Skeletal muscle tissue (tissue), 3 donors: ENCODE measurements at regions not wholly inside any gene's neighbourhood (a gene's known extent, or its start where the extent isn't known, plus 50 kb on each side); places are given as distances from the start of the nearest gene placed in this dataset.
"Not testable (repeated sequence)": the region's sequence is repeated elsewhere in the genome, so short reads cannot be mapped to it uniquely, and the experiment has no call there.

Source experiments
- H3K27ac ChIP-seq: one replicate; pipeline ENCODE4 v1.7.0; 2013; ENCODE audit warnings: mild to moderate bottlenecking, low read depth, low read length, inconsistent platforms
- H3K27me3 ChIP-seq, 3 donors: one replicate each; pipeline ENCODE4 v1.7.0; 2013; ENCODE audit warnings: low read length in 3 of 3; ENCODE audit not compliant: control insufficient read depth in 3 of 3, insufficient read depth in 3 of 3
- H3K36me3 ChIP-seq, 3 donors: one replicate each; pipeline ENCODE4 v1.7.0; 2013; ENCODE audit warnings: low read length in 3 of 3; ENCODE audit not compliant: control insufficient read depth in 3 of 3, insufficient read depth in 3 of 3
- H3K4me1 ChIP-seq, 3 donors: one replicate each; pipeline ENCODE4 v1.7.0; 2013; ENCODE audit warnings: low read length in 3 of 3, mild to moderate bottlenecking in 3 of 3; ENCODE audit not compliant: control insufficient read depth in 3 of 3, insufficient read depth in 3 of 3
- H3K4me3 ChIP-seq, 3 donors: one replicate each; pipeline ENCODE4 v1.7.0; 2013; ENCODE audit warnings: low read length in 3 of 3
- H3K9ac ChIP-seq, 3 donors: one replicate each; pipeline ENCODE4 v1.7.0; 2013; ENCODE audit warnings: low read length in 3 of 3, mild to moderate bottlenecking in 3 of 3, moderate library complexity in 2 of 3, low read depth in 1 of 3
- H3K9me3 ChIP-seq, 3 donors: one replicate each; pipeline ENCODE4 v1.7.0; 2013; ENCODE audit warnings: low read length in 3 of 3; ENCODE audit not compliant: control insufficient read depth in 3 of 3
- donor health status: Osteomylitis.

GRCh38 chr18:39209173-39209572, 1643.6 kb upstream of the CELF4 start:
- Histone ChIP-seq H3K27me3 (no peaks in the 10 kb centered on the region), H3K4me3 (no peak overlapping the region), H3K4me1 (no peaks in the 10 kb centered on the region), H3K9ac (no peak overlapping the region), H3K9me3 (no peaks in the 10 kb centered on the region), H3K36me3 (no peaks in the 10 kb centered on the region), H3K27ac (no peak overlapping the region)

- Histone ChIP-seq H3K4me1 (no peaks in the 10 kb centered on the region), H3K9ac (no peak overlapping the region), H3K27ac (no peak overlapping the region), H3K9me3 (no peaks in the 10 kb centered on the region), H3K36me3 (no peaks in the 10 kb centered on the region), H3K4me3 (no peak overlapping the region), H3K27me3 (no peaks in the 10 kb centered on the region)
Measured at GRCh38 chr18:39208729-39209128, 1643.1 kb upstream of the CELF4 start.

- Histone ChIP-seq H3K36me3 (no peaks in the 10 kb centered on the region), H3K4me3 (no peak overlapping the region), H3K9me3 (no peaks in the 10 kb centered on the region), H3K27me3 (no peaks in the 10 kb centered on the region), H3K27ac (no peak overlapping the region), H3K4me1 (no peaks in the 10 kb centered on the region), H3K9ac (no peak overlapping the region)
Measured at GRCh38 chr18:39208190-39208589, 1642.6 kb upstream of the CELF4 start.

GRCh38 chr18:39206398-39207103, 1641.0 kb upstream of the CELF4 start:
- not testable (repeated sequence) for H3K9me3 ChIP-seq, H3K4me3 ChIP-seq, H3K4me1 ChIP-seq, H3K9ac ChIP-seq, H3K36me3 ChIP-seq, H3K27me3 ChIP-seq, H3K27ac ChIP-seq

- H3K36me3 ChIP-seq: no peaks in the 10 kb centered on the region
Measured at GRCh38 chr18:39205565-39206195, 1640.1 kb upstream of the CELF4 start.

GRCh38 chr18:39200153-39200552, 1634.6 kb upstream of the CELF4 start:
- no peaks in the 10 kb centered on the region for H3K36me3 ChIP-seq
- H3K27ac ChIP-seq: no peak overlapping the region
- no peaks in the 10 kb centered on the region for H3K9me3 ChIP-seq
- no peak overlapping the region for H3K4me3 ChIP-seq
- H3K4me1 ChIP-seq: no peaks in the 10 kb centered on the region
- no peaks in the 10 kb centered on the region for H3K27me3 ChIP-seq
- H3K9ac ChIP-seq: no peak overlapping the region

More at GRCh38 chr18:39205565-39206195, 1640.1 kb upstream of the CELF4 start:
- Histone ChIP-seq H3K27me3 (no peaks in the 10 kb centered on the region), H3K4me3 (no peak overlapping the region), H3K9me3 (no peaks in the 10 kb centered on the region), H3K27ac (no peak overlapping the region), H3K4me1 (no peaks in the 10 kb centered on the region), H3K9ac (no peak overlapping the region)

- Histone ChIP-seq H3K9me3 (no peaks in the 10 kb centered on the region), H3K9ac (no peak overlapping the region), H3K4me3 (no peak overlapping the region), H3K36me3 (no peaks in the 10 kb centered on the region), H3K27ac (no peak overlapping the region), H3K4me1 (no peaks in the 10 kb centered on the region), H3K27me3 (no peaks in the 10 kb centered on the region)
Measured at GRCh38 chr18:39199231-39199855, 1633.7 kb upstream of the CELF4 start.

GRCh38 chr18:39198376-39198775, 1632.8 kb upstream of the CELF4 start:
- H3K4me3 ChIP-seq: no peak overlapping the region
- no peaks in the 10 kb centered on the region for H3K4me1 ChIP-seq
- H3K9ac ChIP-seq: no peak overlapping the region
- H3K36me3 ChIP-seq: no peaks in the 10 kb centered on the region
- H3K27ac ChIP-seq: no peak overlapping the region
- no peaks in the 10 kb centered on the region for H3K9me3 ChIP-seq
- H3K27me3 ChIP-seq: no peaks in the 10 kb centered on the region

GRCh38 chr18:39191931-39192330, 1626.3 kb upstream of the CELF4 start:
- H3K4me3 ChIP-seq: no peak overlapping the region
- H3K27ac ChIP-seq: no peak overlapping the region
- H3K27me3 ChIP-seq: no peaks in the 10 kb centered on the region
- no peak overlapping the region for H3K9ac ChIP-seq
- H3K4me1 ChIP-seq: no peaks in the 10 kb centered on the region
- no peaks in the 10 kb centered on the region for H3K36me3 ChIP-seq
- no peaks in the 10 kb centered on the region for H3K9me3 ChIP-seq

- H3K27me3 ChIP-seq: no peaks in the 10 kb centered on the region
- H3K9me3 ChIP-seq: no peaks in the 10 kb centered on the region
- no peak overlapping the region for H3K4me3 ChIP-seq
- H3K27ac ChIP-seq: no peak overlapping the region
- H3K4me1 ChIP-seq: no peaks in the 10 kb centered on the region
- H3K9ac ChIP-seq: no peak overlapping the region
- no peaks in the 10 kb centered on the region for H3K36me3 ChIP-seq
Measured at GRCh38 chr18:39191058-39191457, 1625.5 kb upstream of the CELF4 start.
